IMR-90 (cell line): ENCODE measurements at regions not wholly inside any gene's neighbourhood (a gene's known extent, or its start where the extent isn't known, plus 50 kb on each side); places are given as distances from the start of the nearest gene placed in this dataset.
A peak's percentile ranks its signal among the peaks of the same experiment; 100 is the strongest.

Experiments used
- ATAC-seq: fragments of 200-7000 bp; cut with Tn5 transposase; 2 replicates; pipeline ENCODE4 v1.9.1; 2020; ENCODE audit warnings: low read depth, mild to moderate bottlenecking, moderate library complexity
- BruUV-seq: library from RNA; stranded (reverse); fragments of 400-500 nt; replicated peaks from 2 replicates; lab custom pipeline; 2021; lab: Mats Ljungman, UMichigan
- CTCF ChIA-PET: fragments of 300-600 bp; formaldehyde crosslinking; extraction: SDS; loops from one replicate; lab custom pipeline; 2021; ENCODE audit warnings: antibody characterized with exemption; lab: Yijun Ruan, JAX
- POLR2A ChIA-PET: fragments of 300-600 bp; sonication (Branson Sonifier 250); formaldehyde crosslinking; loops from one replicate; lab custom pipeline; 2022; ENCODE audit warnings: antibody characterized with exemption; ENCODE audit not compliant: unreplicated experiment; lab: Charles Lee
- DNase-seq: peaks from one replicate; pipeline ENCODE4 v3.0.0; 2013
- H2AFZ ChIP-seq: replicated peaks from 2 replicates; pipeline ENCODE3; 2013; ENCODE audit warnings: low read length, mild to moderate bottlenecking; ENCODE audit not compliant: poor library complexity
- H2AK5ac ChIP-seq: 2 replicates; pipeline ENCODE4 v1.6.1; 2013; ENCODE audit warnings: low read depth, low read length, inconsistent platforms
- H2AK9ac ChIP-seq: replicated peaks from 2 replicates; pipeline ENCODE3; 2013; ENCODE audit warnings: mild to moderate bottlenecking, low read depth, low read length, moderate library complexity; ENCODE audit not compliant: poor library complexity
- H2BK120ac ChIP-seq: 2 replicates; pipeline ENCODE4 v1.6.1; 2013; ENCODE audit warnings: low read depth, low read length, inconsistent platforms
- H2BK15ac ChIP-seq: 3 replicates; pipeline ENCODE4 v1.6.1; 2013; ENCODE audit warnings: low read depth, low read length, inconsistent platforms
- H2BK20ac ChIP-seq: 2 replicates; pipeline ENCODE4 v1.6.1; 2013; ENCODE audit warnings: low read depth, mild to moderate bottlenecking, inconsistent platforms, low read length, moderate library complexity
- H2BK5ac ChIP-seq: 2 replicates; pipeline ENCODE4 v1.6.1; 2013; ENCODE audit warnings: mild to moderate bottlenecking, low read depth, low read length, inconsistent platforms; ENCODE audit not compliant: poor library complexity, severe bottlenecking
- H3K14ac ChIP-seq: replicated peaks from 2 replicates; pipeline ENCODE4 v1.6.1; 2013; ENCODE audit warnings: low read depth, low read length, inconsistent platforms
- H3K18ac ChIP-seq: 2 replicates; pipeline ENCODE4 v1.6.1; 2013; ENCODE audit warnings: low read depth, low read length, control low read depth
- H3K23ac ChIP-seq: 2 replicates; pipeline ENCODE4 v1.6.1; 2013; ENCODE audit warnings: low read depth, low read length, inconsistent platforms
- H3K27ac ChIP-seq: 2 replicates; pipeline ENCODE4 v1.5.1; 2013; ENCODE audit warnings: mild to moderate bottlenecking, control low read depth, low read length; ENCODE audit not compliant: insufficient read depth
- H3K27me3 ChIP-seq: 2 replicates; pipeline ENCODE4 v1.6.1; 2013; ENCODE audit warnings: low read length; ENCODE audit not compliant: control insufficient read depth, insufficient read depth
- H3K36me3 ChIP-seq: 2 replicates; pipeline ENCODE4 v1.6.1; 2013; ENCODE audit warnings: low read length, mixed read lengths; ENCODE audit not compliant: control insufficient read depth, insufficient read depth
- H3K4ac ChIP-seq: 2 replicates; pipeline ENCODE4 v1.6.1; 2013; ENCODE audit warnings: low read depth, low read length, inconsistent platforms
- H3K4me1 ChIP-seq: 2 replicates; pipeline ENCODE4 v1.6.1; 2013; ENCODE audit warnings: low read length, mixed read lengths; ENCODE audit not compliant: control insufficient read depth, insufficient read depth
- H3K4me2 ChIP-seq: 2 replicates; pipeline ENCODE4 v1.6.1; 2013; ENCODE audit warnings: low read depth, mild to moderate bottlenecking, control low read depth, low read length, moderate library complexity
- H3K4me3 ChIP-seq: 2 replicates; pipeline ENCODE4 v1.5.1; 2013; ENCODE audit warnings: low read depth, mild to moderate bottlenecking, control low read depth, low read length, moderate library complexity; ENCODE audit not compliant: insufficient read depth
- H3K56ac ChIP-seq: 2 replicates; pipeline ENCODE4 v1.6.1; 2013; ENCODE audit warnings: low read length, inconsistent platforms; ENCODE audit not compliant: insufficient read depth; ENCODE audit errors: extremely low read depth
- H3K79me1 ChIP-seq, 2 experiments: 2 replicates each; pipeline ENCODE4 v1.6.1; 2013; ENCODE audit warnings: low read length in 2 of 2, inconsistent platforms in 1 of 2, low read depth in 1 of 2
- H3K9ac ChIP-seq: 2 replicates; pipeline ENCODE4 v1.6.1; 2013; ENCODE audit warnings: low read depth, low read length, control low read depth
- H3K9me1 ChIP-seq: 2 replicates; pipeline ENCODE4 v1.6.1; 2013; ENCODE audit warnings: low read length, inconsistent platforms; ENCODE audit not compliant: insufficient read depth
- H3K9me3 ChIP-seq: 2 replicates; pipeline ENCODE4 v1.6.1; 2013; ENCODE audit warnings: low read length; ENCODE audit not compliant: control insufficient read depth, insufficient read depth
- H4K20me1 ChIP-seq: 2 replicates; pipeline ENCODE4 v1.6.1; 2013; ENCODE audit warnings: low read length, inconsistent platforms; ENCODE audit not compliant: insufficient read depth
- H4K5ac ChIP-seq: 2 replicates; pipeline ENCODE4 v1.6.1; 2013; ENCODE audit warnings: mild to moderate bottlenecking, low read depth, low read length, control low read depth
- H4K8ac ChIP-seq, 2 experiments: 2 replicates each; pipeline ENCODE4 v1.6.1; 2013; ENCODE audit warnings: low read depth in 2 of 2, low read length in 2 of 2, control low read depth in 1 of 2, inconsistent platforms in 1 of 2
- H4K91ac ChIP-seq: 2 replicates; pipeline ENCODE4 v1.6.1; 2013; ENCODE audit warnings: low read depth, low read length, inconsistent platforms; ENCODE audit not compliant: insufficient read depth
- BHLHE40 ChIP-seq: fragments of 150-350 bp; IDR thresholded peaks from 2 replicates; pipeline ENCODE4 v1.6.1; 2016; ENCODE audit warnings: mild to moderate bottlenecking, low read depth, low read length
- CEBPB ChIP-seq: IDR thresholded peaks from 2 replicates; pipeline ENCODE4 v1.6.1; 2012; ENCODE audit warnings: low read depth, low read length, improper control_type of control experiment
- CTCF ChIP-seq: conservative IDR thresholded peaks from 2 replicates; pipeline ENCODE4 v1.5.1; 2012; ENCODE audit warnings: mild to moderate bottlenecking, low read depth, low read length, improper control_type of control experiment
- MAFK ChIP-seq: IDR thresholded peaks from 2 replicates; pipeline ENCODE4 v1.6.1; 2012; ENCODE audit warnings: low read depth, low read length, improper control_type of control experiment
- MAZ ChIP-seq: IDR thresholded peaks from 2 replicates; pipeline ENCODE4 v1.6.1; 2012; ENCODE audit warnings: low read depth, mild to moderate bottlenecking, low read length, improper control_type of control experiment, moderate library complexity, borderline replicate concordance
- MXI1 ChIP-seq: IDR thresholded peaks from 2 replicates; pipeline ENCODE4 v1.6.1; 2012; ENCODE audit warnings: low read depth, mild to moderate bottlenecking, low read length, moderate library complexity, borderline replicate concordance
- POLR2A ChIP-seq: IDR thresholded peaks from 2 replicates; pipeline ENCODE4 v1.6.1; 2012; ENCODE audit warnings: mild to moderate bottlenecking, low read depth, low read length
- RAD21 ChIP-seq: IDR thresholded peaks from 2 replicates; pipeline ENCODE4 v1.6.1; 2012; ENCODE audit warnings: low read length, improper control_type of control experiment
- RFX5 ChIP-seq: IDR thresholded peaks from 2 replicates; pipeline ENCODE4 v1.8.0; 2012; ENCODE audit warnings: low read depth, mild to moderate bottlenecking, low read length, moderate library complexity
- SMC3 ChIP-seq: fragments of 150-350 bp; IDR thresholded peaks from 2 replicates; pipeline ENCODE4 v1.6.1; 2016; ENCODE audit warnings: low read depth, mild to moderate bottlenecking, antibody characterized with exemption, low read length, moderate library complexity
- USF2 ChIP-seq: fragments of 150-350 bp; IDR thresholded peaks from 2 replicates; pipeline ENCODE4 v1.6.1; 2017; ENCODE audit warnings: mild to moderate bottlenecking, antibody characterized with exemption, low read length, low read depth
- WGBS, 2 experiments: methylation state at CpG; one replicate each; pipeline versions ENCODE4 v1.1.5 to v1.1.7; 2013; ENCODE audit warnings: missing lambda C conversion rate in 2 of 2; ENCODE audit not compliant: insufficient read length in 1 of 2; ENCODE audit errors: extremely low coverage in 2 of 2; 5-methylcytosine and 5-hydroxymethylcytosine counted together
- dilution Hi-C: fragments of 300-500 bp; cut with HindIII; formaldehyde crosslinking; loops from one replicate; pipeline ENCODE4 v1.14.3; 2018; ENCODE audit warnings: low sequenced_read_pairs; ENCODE audit not compliant: unreplicated experiment
- in situ Hi-C: fragments of 300-500 bp; cut with MboI; formaldehyde crosslinking; loops from 3 replicates; pipeline ENCODE4 v1.14.3; 2019; ENCODE audit warnings: low sequenced_read_pairs, inconsistent platforms, mixed read lengths
- intact Hi-C: fragments of 100-400 bp; cut with micrococcal nuclease; formaldehyde crosslinking; loops from 2 replicates; pipeline ENCODE4 v1.10.0; 2022
- TF ChIP-seq, protein P1 (sequence below): fragments of 150-350 bp; IDR thresholded peaks from 2 replicates; pipeline ENCODE4 v1.6.1; 2016; ENCODE audit warnings: low read depth, mild to moderate bottlenecking, low read length, moderate library complexity, borderline replicate concordance

- H3K27me3 ChIP-seq: no peaks in the 10 kb centered on the region
- no peaks in the 10 kb centered on the region for H3K36me3 ChIP-seq
- H2AK9ac ChIP-seq: no peak overlapping the region
- H3K9me3 ChIP-seq: peaks cover 3% of the 10 kb centered on the region; the same call in 1 of the 2 replicates
- no peak overlapping the region for H2BK120ac ChIP-seq
- H4K5ac ChIP-seq: no peak overlapping the region
- no peak overlapping the region; the same call in 1 of the 2 replicates for H2BK20ac ChIP-seq
- no peaks in the 10 kb centered on the region for H3K9me1 ChIP-seq
- no TSS peak for BruUV-seq
- H4K20me1 ChIP-seq: no peaks in the 10 kb centered on the region
- H3K23ac ChIP-seq: no peak overlapping the region
- H4K91ac ChIP-seq: no peak overlapping the region
- no peak for TF ChIP-seq SMC3
- TF ChIP-seq, protein P1, sequence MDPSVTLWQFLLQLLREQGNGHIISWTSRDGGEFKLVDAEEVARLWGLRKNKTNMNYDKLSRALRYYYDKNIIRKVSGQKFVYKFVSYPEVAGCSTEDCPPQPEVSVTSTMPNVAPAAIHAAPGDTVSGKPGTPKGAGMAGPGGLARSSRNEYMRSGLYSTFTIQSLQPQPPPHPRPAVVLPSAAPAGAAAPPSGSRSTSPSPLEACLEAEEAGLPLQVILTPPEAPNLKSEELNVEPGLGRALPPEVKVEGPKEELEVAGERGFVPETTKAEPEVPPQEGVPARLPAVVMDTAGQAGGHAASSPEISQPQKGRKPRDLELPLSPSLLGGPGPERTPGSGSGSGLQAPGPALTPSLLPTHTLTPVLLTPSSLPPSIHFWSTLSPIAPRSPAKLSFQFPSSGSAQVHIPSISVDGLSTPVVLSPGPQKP: no peak
- TF ChIP-seq CEBPB: no peak
- no peak for TF ChIP-seq RAD21
- no peak for TF ChIP-seq BHLHE40
- TF ChIP-seq USF2: no peak
- no peak for TF ChIP-seq MAFK
- no peak for TF ChIP-seq RFX5
- no peak for TF ChIP-seq MXI1
- no peak for TF ChIP-seq POLR2A
- TF ChIP-seq CTCF: no peak
- TF ChIP-seq MAZ: no peak
- no peak overlapping the region for H3K9ac ChIP-seq
- H3K4me1 ChIP-seq: no peaks in the 10 kb centered on the region; the same call in 1 of the 2 replicates
- H4K8ac ChIP-seq: no peak overlapping the region
- DNase-seq (peak; percentile 65), ATAC-seq (peak; percentile 51)
- H2AK5ac ChIP-seq: no peak overlapping the region
- no peak overlapping the region for H3K4ac ChIP-seq
- no peak overlapping the region for H3K14ac ChIP-seq
- no peak overlapping the region for H3K4me3 ChIP-seq
- H3K56ac ChIP-seq: no peak overlapping the region
- H3K4me2 ChIP-seq: no peak overlapping the region
- H3K79me1 ChIP-seq: no peaks in the 10 kb centered on the region
- WGBS, 2 experiments: no CpG with 5 or more reads among the region's 1 CpG
- ChIA-PET POLR2A (no interaction called here), CTCF (no interaction called here)
- H3K27ac ChIP-seq: no peak overlapping the region
- no peak overlapping the region for H2AFZ ChIP-seq
- dilution Hi-C loops: no loop called here
- no peak overlapping the region for H2BK5ac ChIP-seq
- H3K18ac ChIP-seq: no peak overlapping the region; the same call in 1 of the 2 replicates
- in situ Hi-C loops: no loop called here
- H2BK15ac ChIP-seq: no peak overlapping the region
- intact Hi-C loops: no loop called here
Observed at GRCh38 chr6:105771313-105771970, 314.7 kb upstream of the PRDM1 start.
